Endothelial cell of umbilical vein (primary cell): ENCODE measurements at regions not wholly inside any gene's neighbourhood (a gene's known extent, or its start where the extent isn't known, plus 50 kb on each side); places are given as distances from the start of the nearest gene placed in this dataset.

ENCODE experiments used
- BruUV-seq: library from RNA; stranded (reverse); fragments of 400-500 nt; replicated peaks from 2 replicates; lab custom pipeline; 2021; lab: Mats Ljungman, UMichigan
- CTCF ChIA-PET: fragments of 300-600, 350-600 bp; sonication (Branson Sonifier 250); formaldehyde crosslinking; loops from one replicate; lab custom pipeline; 2021; ENCODE audit warnings: antibody characterized with exemption, inconsistent platforms; lab: Charles Lee
- POLR2A ChIA-PET: fragments of 300-600, 350-600 bp; sonication (Branson Sonifier 250); formaldehyde crosslinking; loops from one replicate; lab custom pipeline; 2021; ENCODE audit warnings: antibody characterized with exemption, inconsistent platforms; lab: Charles Lee
- DNase-seq: peaks from one replicate; pipeline ENCODE4 v3.0.0-alpha.2; 2011; ENCODE audit warnings: low read depth, low spot score
- FAIRE-seq: peaks from 2 replicates; lab custom pipeline; 2011; peaks lifted over from hg19 to GRCh38; lab: Jason Lieb, UNC
- H2AFZ ChIP-seq: 2 replicates; pipeline ENCODE4 v1.6.0; 2012; ENCODE audit warnings: low read depth, low read length, control low read depth, inconsistent platforms
- H3K27ac ChIP-seq: 2 replicates; pipeline ENCODE4 v1.5.1; 2011; ENCODE audit warnings: low read depth, mild to moderate bottlenecking, control low read depth, low read length, moderate library complexity; ENCODE audit not compliant: insufficient read depth
- H3K27me3 ChIP-seq, 2 experiments: 2 replicates each; pipeline versions ENCODE4 v1.6.0 to v1.6.1; 2011; ENCODE audit warnings: low read length in 2 of 2, mixed read lengths in 1 of 2; ENCODE audit not compliant: control insufficient read depth in 2 of 2, insufficient read depth in 2 of 2
- H3K36me3 ChIP-seq, 2 experiments: 2 replicates in 1 of 2; 3 replicates in 1 of 2; pipeline ENCODE4 v1.5.1; 2011; ENCODE audit warnings: low read length in 2 of 2, mild to moderate bottlenecking in 1 of 2, moderate library complexity in 1 of 2; ENCODE audit not compliant: control insufficient read depth in 2 of 2, insufficient read depth in 2 of 2; ENCODE audit errors: extremely low read depth in 1 of 2
- H3K4me1 ChIP-seq: 3 replicates; pipeline ENCODE4 v1.5.1; 2011; ENCODE audit warnings: mild to moderate bottlenecking, low read length; ENCODE audit not compliant: control insufficient read depth, insufficient read depth; ENCODE audit errors: extremely low read depth
- H3K4me2 ChIP-seq: 2 replicates; pipeline ENCODE4 v1.6.1; 2011; ENCODE audit warnings: low read length, control low read depth, mixed read lengths; ENCODE audit not compliant: insufficient read depth
- H3K4me3 ChIP-seq, 3 experiments: fragments of 200-600 bp in 1 of 3; sonication (generic), shearing (Covaris generic) in 1 of 3; replicated peaks in 1 of 3; 2 replicates each; pipeline ENCODE4 v1.5.1; 2011 to 2016; ENCODE audit warnings: control low read depth in 3 of 3, low read length in 3 of 3, mild to moderate bottlenecking in 2 of 3, inconsistent platforms in 1 of 3, low read depth in 1 of 3, moderate library complexity in 1 of 3; ENCODE audit not compliant: insufficient read depth in 1 of 3
- H3K79me2 ChIP-seq: 2 replicates; pipeline ENCODE4 v1.6.0; 2012; ENCODE audit warnings: low read length, inconsistent platforms; ENCODE audit not compliant: control insufficient read depth, insufficient read depth
- H3K9ac ChIP-seq: replicated peaks from 2 replicates; pipeline ENCODE3; 2011; ENCODE audit warnings: low read length, control low read depth; ENCODE audit not compliant: insufficient read depth; ENCODE audit errors: extremely low read depth
- H3K9me1 ChIP-seq: replicated peaks from 3 replicates; pipeline ENCODE4 v1.6.0; 2011; ENCODE audit warnings: mild to moderate bottlenecking, low read length; ENCODE audit not compliant: control insufficient read depth, insufficient read depth; ENCODE audit errors: extremely low read depth
- H3K9me3 ChIP-seq: replicated peaks from 2 replicates; pipeline ENCODE4 v1.5.1; 2012; ENCODE audit warnings: low read length, inconsistent platforms; ENCODE audit not compliant: control insufficient read depth, insufficient read depth
- H4K20me1 ChIP-seq: replicated peaks from 2 replicates; pipeline ENCODE3; 2011; ENCODE audit warnings: mild to moderate bottlenecking, low read length; ENCODE audit not compliant: control insufficient read depth, insufficient read depth; ENCODE audit errors: extremely low read depth
- EZH2 ChIP-seq: IDR thresholded peaks from 2 replicates; pipeline ENCODE4 v1.6.1; 2012; ENCODE audit warnings: borderline replicate concordance, low read depth, mild to moderate bottlenecking, moderate library complexity, low read length, inconsistent platforms; ENCODE audit not compliant: severe bottlenecking
- FOS ChIP-seq: IDR thresholded peaks from 2 replicates; pipeline ENCODE4 v1.6.1; 2011; ENCODE audit warnings: mild to moderate bottlenecking, low read length, moderate library complexity, borderline replicate concordance; ENCODE audit not compliant: insufficient read depth
- GATA2 ChIP-seq: IDR thresholded peaks from 2 replicates; pipeline ENCODE4 v1.7.0; 2011; ENCODE audit warnings: low read depth, mild to moderate bottlenecking, moderate library complexity, mixed read lengths, low read length; ENCODE audit not compliant: insufficient read length, insufficient read depth
- JUN ChIP-seq: IDR thresholded peaks from 2 replicates; pipeline ENCODE4 v1.6.1; 2011; ENCODE audit warnings: borderline replicate concordance, low read depth; ENCODE audit not compliant: insufficient read length, insufficient read depth
- MYC ChIP-seq: IDR thresholded peaks from one replicate; pipeline ENCODE4 v1.6.1; 2011; ENCODE audit warnings: mild to moderate bottlenecking, low read depth, low read length
- POLR2A ChIP-seq: IDR thresholded peaks from 2 replicates; pipeline ENCODE4 v1.6.1; 2012; ENCODE audit warnings: low read depth, mild to moderate bottlenecking, control low read depth, low read length
- POLR2AphosphoS5 ChIP-seq: IDR thresholded peaks from 2 replicates; pipeline ENCODE4 v1.6.1; 2012; ENCODE audit warnings: low read depth, mild to moderate bottlenecking, control low read depth, low read length, moderate library complexity; ENCODE audit not compliant: insufficient read depth
- dilution Hi-C: fragments of 300-500 bp; cut with MboI; formaldehyde crosslinking; loops from one replicate; pipeline ENCODE4 v1.15.0; 2019; ENCODE audit warnings: low sequenced_read_pairs; ENCODE audit not compliant: extremely low pct_ligation_motif_present
- intact Hi-C: fragments of 100-400 bp; cut with micrococcal nuclease; formaldehyde crosslinking; loops from one replicate; pipeline ENCODE4 v1.10.0; 2022
- TF ChIP-seq, protein P1 (sequence below): IDR thresholded peaks from 2 replicates; pipeline ENCODE4 v1.6.1; 2011; ENCODE audit not compliant: insufficient read depth, insufficient read length
- TF ChIP-seq, protein P2 (sequence below), 2 donors: IDR thresholded peaks; 1 replicate in 1 of 2; 2 replicates in 1 of 2; pipeline ENCODE4 v1.5.1; 2011; ENCODE audit warnings: low read length in 2 of 2, mild to moderate bottlenecking in 2 of 2, moderate library complexity in 2 of 2, control low read depth in 1 of 2, inconsistent platforms in 1 of 2, low read depth in 1 of 2; ENCODE audit not compliant: insufficient read depth in 1 of 2; ENCODE audit errors: extremely low read depth in 1 of 2

DNA sequence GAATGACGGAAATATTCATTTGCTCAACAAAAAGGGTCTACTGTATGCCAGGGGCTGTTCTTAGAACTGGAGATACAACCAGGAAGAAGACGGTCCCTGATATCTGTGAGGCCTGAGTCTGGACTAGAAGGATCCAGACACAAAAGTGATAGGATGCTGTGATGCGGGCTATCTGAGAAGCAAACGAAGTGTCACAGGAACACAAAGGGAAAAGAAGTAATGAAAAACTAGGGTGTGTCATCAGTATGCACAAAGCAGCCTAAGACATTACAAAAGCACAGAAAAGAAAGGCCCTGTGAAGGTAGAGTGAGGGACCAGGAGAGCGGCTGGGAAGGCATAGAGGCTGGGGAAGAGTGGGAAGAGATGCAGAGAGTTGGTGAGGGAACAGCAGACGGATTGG, 63.3 kb upstream of the C3orf80 start:
- H4K20me1 ChIP-seq: no peaks in the 10 kb centered on the region
- H3K4me2 ChIP-seq: no peak overlapping the region
- FAIRE-seq (no peak), DNase-seq (no peak)
- ChIA-PET CTCF (interaction anchor here (1.3 to 3.6 kb wide), 9 partner anchors 8 to 324 kb away, joined by 7 to 81 read pairs (median 20); no protein-coding TSS in a partner anchor), POLR2A (no interaction called here)
- H2AFZ ChIP-seq: no peak overlapping the region
- no peaks in the 10 kb centered on the region for H3K4me1 ChIP-seq
- H3K9me1 ChIP-seq: no peaks in the 10 kb centered on the region
- intact Hi-C loops: loop anchor here (5.0 kb wide), 2 partner anchors 50 to 65 kb away; partner anchors contain the start of gene C3orf80
- H3K79me2 ChIP-seq: no peaks in the 10 kb centered on the region
- H3K27me3 ChIP-seq: no peaks in the 10 kb centered on the region
- no peaks in the 10 kb centered on the region for H3K36me3 ChIP-seq
- TF ChIP-seq GATA2 (no peak), POLR2A (no peak), POLR2AphosphoS5 (no peak), EZH2 (no peak), JUN (no peak), MYC (no peak), FOS (no peak)
- TF ChIP-seq, protein P1, sequence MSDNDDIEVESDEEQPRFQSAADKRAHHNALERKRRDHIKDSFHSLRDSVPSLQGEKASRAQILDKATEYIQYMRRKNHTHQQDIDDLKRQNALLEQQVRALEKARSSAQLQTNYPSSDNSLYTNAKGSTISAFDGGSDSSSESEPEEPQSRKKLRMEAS: no peak
- TF ChIP-seq, protein P2, sequence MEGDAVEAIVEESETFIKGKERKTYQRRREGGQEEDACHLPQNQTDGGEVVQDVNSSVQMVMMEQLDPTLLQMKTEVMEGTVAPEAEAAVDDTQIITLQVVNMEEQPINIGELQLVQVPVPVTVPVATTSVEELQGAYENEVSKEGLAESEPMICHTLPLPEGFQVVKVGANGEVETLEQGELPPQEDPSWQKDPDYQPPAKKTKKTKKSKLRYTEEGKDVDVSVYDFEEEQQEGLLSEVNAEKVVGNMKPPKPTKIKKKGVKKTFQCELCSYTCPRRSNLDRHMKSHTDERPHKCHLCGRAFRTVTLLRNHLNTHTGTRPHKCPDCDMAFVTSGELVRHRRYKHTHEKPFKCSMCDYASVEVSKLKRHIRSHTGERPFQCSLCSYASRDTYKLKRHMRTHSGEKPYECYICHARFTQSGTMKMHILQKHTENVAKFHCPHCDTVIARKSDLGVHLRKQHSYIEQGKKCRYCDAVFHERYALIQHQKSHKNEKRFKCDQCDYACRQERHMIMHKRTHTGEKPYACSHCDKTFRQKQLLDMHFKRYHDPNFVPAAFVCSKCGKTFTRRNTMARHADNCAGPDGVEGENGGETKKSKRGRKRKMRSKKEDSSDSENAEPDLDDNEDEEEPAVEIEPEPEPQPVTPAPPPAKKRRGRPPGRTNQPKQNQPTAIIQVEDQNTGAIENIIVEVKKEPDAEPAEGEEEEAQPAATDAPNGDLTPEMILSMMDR (IDR thresholded peaks at IDR 0.05; ENCODE audit: extremely low read depth in 1 of 2, insufficient read depth in 1 of 2, low read depth in 1 of 2, low read length in 2 of 2): no peak
- BruUV-seq: no TSS peak
- no peak overlapping the region for H3K9ac ChIP-seq
- H3K9me3 ChIP-seq: no peaks in the 10 kb centered on the region
- dilution Hi-C loops: no loop called here
- no peak overlapping the region for H3K4me3 ChIP-seq
- H3K27ac ChIP-seq: no peak overlapping the region
